BE2C (cell line): ENCODE measurements at regions not wholly inside any gene's neighbourhood (a gene's known extent, or its start where the extent isn't known, plus 50 kb on each side); places are given as distances from the start of the nearest gene placed in this dataset.

Experiments
- DNase-seq: peaks from one replicate; pipeline ENCODE4 v3.0.0-alpha.2; 2020
- H3K27me3 ChIP-seq: fragments of 250-450 bp; sonication (Bioruptor Pico); 2 replicates; pipeline ENCODE4 v1.5.1; 2020; ENCODE audit warnings: mild to moderate bottlenecking
- H3K36me3 ChIP-seq: fragments of 250-450 bp; sonication (Bioruptor Pico); 2 replicates; pipeline ENCODE4 v1.5.1; 2020; ENCODE audit warnings: mild to moderate bottlenecking
- H3K4me1 ChIP-seq: fragments of 250-450 bp; sonication (Bioruptor Pico); 2 replicates; pipeline ENCODE4 v1.5.1; 2020
- H3K4me3 ChIP-seq: 2 replicates; pipeline ENCODE4 v1.5.1; 2011; ENCODE audit warnings: low read depth, low read length
- H3K9me3 ChIP-seq: fragments of 250-450 bp; sonication (Bioruptor Pico); 2 replicates; pipeline ENCODE4 v1.5.1; 2020
- TF ChIP-seq, protein P1 (sequence below): IDR thresholded peaks from 2 replicates; pipeline ENCODE4 v1.5.1; 2012; ENCODE audit warnings: mild to moderate bottlenecking, low read depth, low read length

GRCh38 chr12:34097213-34097612 lies 74.9 kb downstream of the ALG10 start:
- TF ChIP-seq, protein P1, sequence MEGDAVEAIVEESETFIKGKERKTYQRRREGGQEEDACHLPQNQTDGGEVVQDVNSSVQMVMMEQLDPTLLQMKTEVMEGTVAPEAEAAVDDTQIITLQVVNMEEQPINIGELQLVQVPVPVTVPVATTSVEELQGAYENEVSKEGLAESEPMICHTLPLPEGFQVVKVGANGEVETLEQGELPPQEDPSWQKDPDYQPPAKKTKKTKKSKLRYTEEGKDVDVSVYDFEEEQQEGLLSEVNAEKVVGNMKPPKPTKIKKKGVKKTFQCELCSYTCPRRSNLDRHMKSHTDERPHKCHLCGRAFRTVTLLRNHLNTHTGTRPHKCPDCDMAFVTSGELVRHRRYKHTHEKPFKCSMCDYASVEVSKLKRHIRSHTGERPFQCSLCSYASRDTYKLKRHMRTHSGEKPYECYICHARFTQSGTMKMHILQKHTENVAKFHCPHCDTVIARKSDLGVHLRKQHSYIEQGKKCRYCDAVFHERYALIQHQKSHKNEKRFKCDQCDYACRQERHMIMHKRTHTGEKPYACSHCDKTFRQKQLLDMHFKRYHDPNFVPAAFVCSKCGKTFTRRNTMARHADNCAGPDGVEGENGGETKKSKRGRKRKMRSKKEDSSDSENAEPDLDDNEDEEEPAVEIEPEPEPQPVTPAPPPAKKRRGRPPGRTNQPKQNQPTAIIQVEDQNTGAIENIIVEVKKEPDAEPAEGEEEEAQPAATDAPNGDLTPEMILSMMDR: no peak
- DNase-seq: no peak
- Histone ChIP-seq H3K9me3 (no peaks in the 10 kb centered on the region), H3K4me3 (no peak overlapping the region), H3K4me1 (no peaks in the 10 kb centered on the region), H3K27me3 (no peaks in the 10 kb centered on the region), H3K36me3 (no peaks in the 10 kb centered on the region)

DNA sequence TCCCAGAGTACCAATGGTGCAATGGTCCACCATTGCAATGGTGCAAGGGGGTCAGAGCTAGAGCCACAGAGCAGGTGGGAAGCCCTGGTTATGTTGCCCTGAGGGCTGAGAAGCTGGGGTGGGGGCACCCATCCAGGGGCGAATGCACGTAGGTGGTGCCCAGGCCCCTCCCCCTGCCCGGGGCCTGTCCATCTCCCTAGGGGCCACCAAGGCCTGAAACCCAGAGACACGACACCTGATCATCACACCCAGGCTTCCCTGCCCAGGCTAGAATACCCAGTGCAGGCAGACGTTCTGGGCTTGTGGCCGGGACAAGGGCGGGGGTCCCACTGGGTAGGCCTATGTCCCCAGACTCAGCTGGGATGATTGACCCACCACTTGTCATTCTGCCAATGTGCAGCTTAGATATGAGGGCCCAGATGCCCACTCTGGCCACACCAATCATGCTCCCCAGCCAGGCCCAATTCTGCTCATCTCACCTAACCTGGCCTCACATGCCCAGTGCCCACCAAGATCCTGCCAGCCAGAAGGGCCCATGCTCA lies 83.2 kb downstream of the ALG10 start:
- DNase-seq: no peak
- TF ChIP-seq, protein P1: no peak
- Histone ChIP-seq H3K27me3 (no peaks in the 10 kb centered on the region), H3K4me1 (no peaks in the 10 kb centered on the region), H3K36me3 (no peaks in the 10 kb centered on the region), H3K9me3 (no peaks in the 10 kb centered on the region), H3K4me3 (no peak overlapping the region)

- H3K9me3 ChIP-seq: no peaks in the 10 kb centered on the region
- H3K36me3 ChIP-seq: no peaks in the 10 kb centered on the region
- H3K27me3 ChIP-seq: no peaks in the 10 kb centered on the region
- TF ChIP-seq, protein P1: no peak
- H3K4me3 ChIP-seq: no peak overlapping the region
- H3K4me1 ChIP-seq: no peaks in the 10 kb centered on the region
- no peak for DNase-seq
Observed at GRCh38 chr12:34106172-34106571, 83.9 kb downstream of the ALG10 start.

GRCh38 chr12:34107016-34107415 lies 84.7 kb downstream of the ALG10 start:
- no peaks in the 10 kb centered on the region for H3K4me1 ChIP-seq
- H3K27me3 ChIP-seq: no peaks in the 10 kb centered on the region
- no peaks in the 10 kb centered on the region for H3K36me3 ChIP-seq
- H3K9me3 ChIP-seq: no peaks in the 10 kb centered on the region
- no peak overlapping the region for H3K4me3 ChIP-seq
- TF ChIP-seq, protein P1: no peak
- DNase-seq: no peak

GRCh38 chr12:34107781-34108404 lies 85.6 kb downstream of the ALG10 start:
- Histone ChIP-seq H3K36me3 (no peaks in the 10 kb centered on the region), H3K4me1 (no peaks in the 10 kb centered on the region), H3K4me3 (no peak overlapping the region), H3K9me3 (no peaks in the 10 kb centered on the region), H3K27me3 (no peaks in the 10 kb centered on the region)
- TF ChIP-seq, protein P1: no peak
- DNase-seq: no peak

DNA sequence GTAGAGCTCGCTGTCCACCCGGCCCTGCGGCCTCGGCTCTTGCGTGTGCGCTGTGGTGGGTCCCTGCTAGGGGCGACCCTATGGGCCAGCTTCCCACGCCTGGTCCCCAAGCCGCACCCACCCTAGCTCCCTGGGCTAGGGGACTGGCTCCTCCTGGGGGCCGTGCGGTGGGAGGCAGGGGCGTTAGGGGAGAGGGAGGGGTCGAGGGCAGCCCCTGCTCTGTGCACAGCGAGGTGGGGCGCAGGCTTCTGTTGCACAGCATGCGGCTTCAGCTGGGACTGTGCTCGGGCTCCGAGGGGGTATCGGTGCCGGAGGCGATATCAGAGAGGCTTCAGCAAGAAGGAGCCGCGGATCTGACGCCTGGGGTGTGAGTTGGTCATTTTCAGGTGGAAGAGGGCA lies 86.1 kb downstream of the ALG10 start:
- Histone ChIP-seq H3K9me3 (no peaks in the 10 kb centered on the region), H3K36me3 (no peaks in the 10 kb centered on the region), H3K27me3 (no peaks in the 10 kb centered on the region), H3K4me3 (no peak overlapping the region), H3K4me1 (no peaks in the 10 kb centered on the region)
- TF ChIP-seq, protein P1: no peak
- DNase-seq: no peak
